NCI-H1694 (cell line): ENCODE measurements at regions not wholly inside any gene's neighbourhood (a gene's known extent, or its start where the extent isn't known, plus 50 kb on each side); places are given as distances from the start of the nearest gene placed in this dataset.

Source experiments
- DNase-seq: peaks from one replicate; lab custom pipeline; 2025; lab: John Stamatoyannopoulos, UW

DNA sequence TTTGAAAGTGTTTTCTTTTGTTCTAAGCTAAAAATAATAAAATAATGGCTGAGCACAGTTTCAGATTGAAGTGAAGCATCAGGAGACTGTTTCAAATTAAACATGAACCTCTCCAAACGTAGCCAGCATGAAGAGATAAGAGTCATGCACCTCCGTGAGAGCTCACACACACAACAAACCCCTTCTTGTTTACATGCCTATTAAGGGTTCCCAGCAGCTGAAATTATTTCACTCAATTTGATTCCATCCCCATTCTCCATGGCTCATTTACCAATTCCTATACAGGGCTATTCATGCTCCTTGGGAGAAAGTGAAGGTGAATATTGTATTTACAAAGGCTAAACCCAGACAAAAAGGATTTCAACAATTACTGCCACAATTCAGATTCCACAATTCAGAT lies 954.1 kb upstream of the INTU start:
- peak; percentile 7 for DNase-seq

DNA sequence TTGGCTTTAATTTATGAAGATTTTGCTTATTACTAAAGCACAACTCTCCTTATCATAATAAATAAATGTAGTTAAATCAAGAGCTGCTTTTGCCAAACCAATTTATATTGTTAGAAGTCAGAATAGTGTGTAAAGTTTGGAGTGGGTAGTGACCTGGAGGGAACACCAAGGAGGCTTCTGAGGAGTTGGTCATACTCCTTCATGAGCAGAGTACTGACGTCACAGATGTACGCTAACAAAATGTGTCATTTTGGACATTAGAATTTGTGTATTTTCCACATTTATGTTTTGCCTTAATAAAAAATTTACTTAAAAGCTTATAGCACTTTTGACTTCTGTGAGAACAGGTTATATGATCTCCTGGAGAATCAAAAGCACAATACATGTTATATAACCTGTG lies 953.5 kb upstream of the INTU start:
- no peak for DNase-seq

DNA sequence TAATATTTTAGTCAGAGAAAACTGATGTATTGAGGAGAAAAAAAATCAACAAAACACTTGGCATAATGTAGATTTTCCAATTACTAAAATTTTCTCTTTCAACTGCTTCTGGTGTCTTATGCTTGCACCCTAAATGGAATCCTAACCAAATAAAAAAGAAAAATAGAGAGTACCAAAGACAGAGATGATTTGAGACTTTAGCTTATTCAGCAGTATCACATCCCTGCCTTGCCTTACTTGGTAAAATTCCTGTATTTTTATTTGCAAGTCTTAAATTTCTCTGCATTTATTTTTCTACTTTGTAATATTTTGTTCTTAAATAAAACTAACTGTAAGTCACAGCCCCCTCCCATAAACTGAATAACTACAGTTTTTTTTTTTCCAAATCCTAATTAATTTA lies 950.5 kb upstream of the INTU start:
- DNase-seq: no peak

DNA sequence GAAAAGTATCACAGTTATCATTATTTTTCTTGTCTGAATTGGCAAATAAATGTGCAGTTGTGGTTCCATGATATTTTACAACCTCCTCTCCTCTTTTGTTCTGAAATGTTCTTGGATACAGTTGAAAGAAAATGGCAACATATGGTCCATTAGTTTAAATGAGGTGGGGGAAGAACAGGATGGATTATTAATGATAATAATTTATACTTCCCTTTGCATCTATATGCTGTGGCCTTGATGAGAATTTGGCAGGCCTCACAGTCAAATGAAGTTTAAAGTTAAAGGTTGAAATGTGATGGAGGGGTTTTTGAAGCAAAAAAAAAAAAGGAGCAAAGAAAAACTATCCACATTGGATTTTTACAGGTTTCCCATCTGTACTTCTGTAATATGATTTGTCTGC lies 946.3 kb upstream of the INTU start:
- no peak for DNase-seq

DNA sequence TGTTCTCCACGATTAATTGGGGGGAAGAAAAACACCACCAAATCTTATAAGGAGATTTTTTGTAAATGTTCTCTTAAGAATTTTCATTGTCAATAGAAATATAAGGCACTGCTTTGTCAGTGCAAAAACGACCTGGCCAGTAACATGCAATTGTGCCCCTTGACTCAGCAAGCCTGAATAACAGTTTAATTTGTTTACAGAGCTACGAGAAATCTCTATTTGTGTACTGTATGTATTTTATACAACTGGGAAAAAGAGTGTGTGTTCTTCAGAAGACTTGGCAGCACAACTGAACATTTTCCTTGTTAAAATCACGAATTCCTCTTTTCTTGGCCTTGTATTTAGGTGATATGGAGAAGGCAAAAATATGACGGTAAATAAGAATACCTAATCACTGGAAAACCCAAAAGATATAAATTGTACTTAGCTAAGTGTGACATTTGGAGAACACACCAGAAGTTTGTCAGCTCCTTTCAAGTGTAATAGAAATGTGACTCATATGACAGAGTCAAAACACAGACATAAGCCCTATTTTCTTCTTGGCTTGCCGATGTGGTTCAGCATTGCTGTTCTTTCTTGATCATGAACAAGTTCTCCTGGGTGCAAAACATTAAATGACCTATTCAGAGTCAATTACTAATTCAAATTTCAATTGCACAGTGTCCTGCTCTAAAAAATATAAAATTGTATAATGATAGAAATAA lies 945.0 kb upstream of the INTU start:
- DNase-seq: no peak

DNA sequence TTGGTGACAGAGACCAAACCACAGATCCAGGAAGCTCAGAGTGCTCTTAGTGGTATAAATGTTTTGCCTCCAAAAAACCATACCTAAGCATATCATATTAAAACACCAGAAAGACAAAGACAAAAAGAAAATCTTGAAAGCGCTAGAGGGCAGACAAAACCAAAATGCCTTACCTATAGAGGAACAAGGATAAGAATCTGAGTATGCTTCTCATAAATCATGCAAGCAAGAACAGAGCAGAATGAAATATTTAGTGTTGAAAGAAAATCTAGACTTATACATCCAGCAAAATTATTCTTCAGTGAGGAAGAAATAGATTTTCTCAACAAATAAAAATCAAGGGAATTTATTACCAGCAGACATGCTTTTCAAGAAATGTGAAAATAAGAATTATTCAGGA lies 941.0 kb upstream of the INTU start:
- DNase-seq: no peak

DNA sequence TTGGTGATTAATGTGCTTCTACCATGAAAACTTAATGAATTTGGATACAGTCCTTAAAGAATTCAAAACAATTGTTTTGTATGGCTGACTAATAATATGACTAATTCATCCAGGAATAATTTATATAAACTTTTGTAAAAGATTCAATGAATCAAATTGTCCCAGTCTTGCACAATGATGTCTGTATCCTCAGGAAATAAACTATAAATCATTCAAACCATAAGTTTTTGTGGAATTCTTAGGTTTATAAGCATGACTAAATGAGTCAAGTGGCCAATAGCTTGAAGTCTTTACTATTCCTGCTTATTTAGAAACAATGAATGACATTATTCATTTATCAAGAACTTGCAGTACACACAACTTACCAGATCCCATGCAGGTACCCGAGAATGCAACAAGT lies 935.0 kb upstream of the INTU start:
- no peak for DNase-seq

DNA sequence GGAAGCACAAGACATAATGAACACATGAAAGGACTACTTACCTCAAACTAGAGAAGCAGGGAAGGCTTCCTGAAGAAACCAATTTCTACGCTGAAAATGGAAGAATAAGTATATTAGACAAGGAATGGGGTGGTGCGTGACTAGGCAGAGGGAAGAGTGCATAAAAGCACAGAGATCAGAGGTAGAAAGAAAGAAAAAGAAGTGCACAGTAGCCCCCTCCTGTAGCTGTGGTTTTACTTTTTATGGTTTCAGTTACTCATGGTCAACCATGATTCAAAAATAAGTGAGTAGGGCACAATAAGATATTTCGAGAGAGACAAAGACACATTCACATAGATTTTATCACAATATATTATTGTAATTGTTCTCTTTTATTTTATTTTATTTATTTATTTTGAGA lies 934.5 kb upstream of the INTU start:
- DNase-seq: no peak

DNA sequence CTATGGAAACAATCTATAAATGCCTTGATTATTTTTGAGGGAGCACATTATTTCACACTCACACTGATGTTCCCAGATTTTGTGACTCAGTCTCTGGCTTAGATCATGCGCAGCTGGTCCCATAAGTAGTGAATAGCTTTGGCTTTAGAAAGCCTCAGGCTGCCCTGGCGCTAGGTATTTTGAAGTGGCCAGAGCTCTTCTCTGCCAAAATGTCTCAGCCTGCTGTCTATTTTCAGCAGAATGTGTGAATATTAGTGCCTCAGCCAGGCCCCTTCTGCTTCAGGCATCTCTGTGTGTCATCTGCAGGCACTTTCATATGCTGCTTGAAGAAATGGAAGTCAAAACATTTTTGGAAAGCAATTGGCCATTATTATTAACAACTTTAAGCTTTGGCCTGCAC lies 931.0 kb upstream of the INTU start:
- DNase-seq: no peak

DNA sequence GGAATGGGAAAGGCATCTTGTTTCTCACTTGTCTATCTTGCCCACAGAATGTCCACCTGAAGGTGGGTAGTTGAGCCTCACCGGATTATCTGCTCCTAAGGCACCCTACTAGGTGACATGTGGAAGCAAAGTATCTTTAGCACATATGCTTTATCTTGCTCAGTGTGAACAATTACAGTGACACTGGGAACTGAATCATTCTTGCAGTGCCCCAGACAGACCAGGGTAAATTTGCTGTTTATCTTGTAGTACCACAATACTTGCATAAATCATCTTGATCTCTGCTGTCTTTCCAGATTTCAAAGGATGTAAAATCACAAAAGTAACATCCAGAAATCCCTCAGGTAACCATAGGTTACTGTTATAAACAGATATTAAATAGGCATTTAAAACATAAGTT lies 930.0 kb upstream of the INTU start:
- DNase-seq: no peak

DNA sequence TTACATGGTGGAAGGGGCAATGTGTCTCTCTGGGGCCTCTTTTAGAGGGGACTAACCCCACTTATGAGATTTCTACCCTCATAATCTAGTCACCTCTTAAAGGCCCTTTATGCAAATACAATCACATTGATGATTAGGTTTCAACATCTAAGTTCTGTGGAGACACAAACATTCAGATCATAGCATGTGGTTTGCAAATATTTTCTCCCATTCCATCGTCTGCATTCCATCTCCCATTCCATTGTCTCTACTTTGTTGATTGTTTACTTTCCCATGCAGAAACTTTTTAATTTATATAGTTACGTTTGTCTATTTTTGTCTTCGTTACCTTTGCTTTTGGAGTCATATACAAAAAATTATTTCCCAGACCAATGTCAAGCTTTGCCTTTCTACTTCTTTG lies 927.5 kb upstream of the INTU start:
- no peak for DNase-seq

DNA sequence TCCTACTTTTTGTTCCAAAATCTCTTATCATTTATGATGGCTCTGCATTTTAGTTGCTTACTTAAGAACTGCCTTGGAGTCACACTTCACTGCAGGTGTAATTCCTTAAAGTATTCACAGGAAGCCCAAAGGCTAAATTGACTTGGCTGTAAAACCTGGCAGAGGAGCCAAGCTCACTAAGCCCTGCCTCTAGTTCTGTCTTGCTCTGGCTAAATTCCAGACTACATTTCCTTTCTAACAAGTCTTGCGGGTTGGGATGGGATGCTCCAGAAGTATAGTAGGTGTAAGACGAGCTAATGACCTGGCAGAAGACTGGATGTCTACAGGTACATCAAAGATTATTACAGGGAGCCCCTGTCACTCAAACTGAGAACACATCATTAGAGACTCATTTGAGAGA lies 924.0 kb upstream of the INTU start:
- DNase-seq: no peak

DNA sequence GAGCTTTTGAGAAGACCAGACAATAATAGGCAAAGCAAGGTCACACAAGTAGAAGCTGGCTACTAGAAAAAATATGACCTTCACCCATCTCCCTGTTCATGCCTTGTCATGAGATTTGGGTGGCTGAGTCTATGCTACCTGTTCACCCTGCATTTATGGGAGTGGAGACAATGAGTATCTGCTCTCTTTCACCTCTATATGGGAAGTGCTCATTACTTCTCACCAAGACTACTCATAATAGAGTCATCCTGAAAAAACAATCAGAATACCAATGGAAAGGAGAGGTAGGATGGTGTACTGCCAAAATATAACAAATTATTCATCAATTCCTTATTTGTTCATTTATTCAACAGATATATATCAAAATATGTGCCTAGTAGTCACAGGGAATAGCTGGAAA lies 921.8 kb upstream of the INTU start:
- DNase-seq: no peak

DNA sequence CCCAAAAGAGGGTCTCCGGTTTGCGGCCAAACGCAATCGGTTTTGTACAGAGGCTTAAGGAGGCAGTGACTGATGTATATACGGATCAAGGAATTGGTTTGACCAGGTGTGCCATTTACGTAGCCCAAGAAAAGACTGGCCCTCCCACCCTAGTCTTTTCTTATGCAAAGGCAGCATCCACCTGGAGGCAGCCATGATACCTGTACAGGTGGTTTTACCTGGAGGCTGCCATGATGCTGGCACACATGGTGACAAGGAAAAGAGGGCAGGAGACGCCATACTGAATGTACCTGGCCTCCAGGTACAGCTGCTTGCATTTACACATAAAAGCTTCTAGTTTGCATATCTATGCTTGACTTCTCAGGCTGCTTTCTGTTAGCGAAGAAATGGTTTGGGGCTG lies 917.7 kb upstream of the INTU start:
- no peak for DNase-seq

DNA sequence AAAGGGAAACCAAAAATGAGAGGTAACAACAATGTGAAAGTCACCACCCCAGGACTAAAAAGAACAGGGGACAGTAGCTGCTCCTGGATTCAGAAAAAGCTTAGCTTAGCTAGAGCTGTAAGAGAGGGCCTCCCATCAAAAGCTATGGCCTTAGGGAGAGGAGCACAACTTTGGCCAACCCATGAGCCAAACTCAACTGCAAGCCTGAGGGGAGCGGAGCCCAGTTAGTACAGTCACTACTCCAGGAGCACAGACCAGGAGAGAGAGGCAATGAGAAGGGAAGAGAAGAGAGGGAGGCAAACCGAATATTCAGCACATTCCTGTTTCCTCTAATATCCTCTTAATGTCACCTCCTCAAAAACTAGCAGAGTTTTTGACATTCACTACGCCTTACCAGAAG lies 917.1 kb upstream of the INTU start:
- no peak for DNase-seq

DNA sequence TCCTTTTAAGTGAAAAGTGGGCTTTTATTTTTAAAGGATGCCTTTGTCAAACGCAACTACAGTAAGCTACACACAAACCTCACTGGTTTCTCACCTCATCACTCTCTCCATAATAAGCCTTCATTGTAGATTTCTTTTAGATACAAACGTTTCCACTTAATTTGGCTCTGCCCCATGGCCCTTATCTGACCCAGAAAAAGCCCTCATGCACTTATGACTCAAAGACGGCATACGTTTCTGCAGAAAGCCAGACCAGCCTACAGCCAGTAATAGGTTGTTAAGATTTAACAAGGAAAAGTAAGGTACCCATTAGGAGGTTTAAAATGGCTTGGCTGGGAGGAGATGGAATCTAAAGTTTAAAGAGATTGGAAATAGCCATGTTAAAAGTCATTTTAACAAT lies 914.6 kb upstream of the INTU start:
- DNase-seq: no peak

DNA sequence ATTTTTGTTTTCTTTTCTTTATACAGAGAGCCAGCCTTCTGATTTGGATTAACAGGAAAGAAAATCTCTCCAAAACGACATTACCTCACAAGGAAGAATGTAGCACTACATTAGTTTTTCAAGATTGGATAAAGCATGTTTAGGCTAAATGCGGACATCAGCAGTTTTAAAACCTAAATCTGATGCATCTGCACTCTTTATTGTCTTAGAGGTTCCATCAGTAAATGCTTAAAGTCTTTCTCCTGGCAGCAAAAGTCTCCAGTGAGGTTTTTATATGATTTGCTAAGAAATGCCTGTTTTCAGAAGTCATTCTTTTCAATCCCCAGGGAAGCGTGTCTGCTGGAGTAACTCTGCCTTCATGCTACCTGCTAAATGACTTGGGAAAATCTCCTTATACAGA lies 912.9 kb upstream of the INTU start:
- DNase-seq: no peak

DNA sequence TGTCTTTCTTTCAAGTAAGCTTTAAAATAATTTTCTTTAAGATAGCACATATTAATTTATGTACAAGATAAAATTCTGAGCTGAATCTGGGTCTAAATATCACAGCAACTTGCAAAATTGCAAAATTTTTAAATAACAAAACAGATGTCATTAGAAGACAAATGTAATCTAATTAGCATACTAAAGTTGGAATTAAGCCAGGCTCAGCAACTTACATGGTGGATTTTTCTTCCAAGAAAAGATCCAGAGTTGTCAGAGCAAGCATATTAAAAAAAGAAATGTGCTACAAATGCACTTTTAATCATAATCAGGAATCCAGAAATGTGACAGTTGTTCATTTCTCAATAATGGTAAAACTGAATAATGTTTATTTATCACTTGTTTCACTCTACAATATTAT lies 906.9 kb upstream of the INTU start:
- no peak for DNase-seq

DNA sequence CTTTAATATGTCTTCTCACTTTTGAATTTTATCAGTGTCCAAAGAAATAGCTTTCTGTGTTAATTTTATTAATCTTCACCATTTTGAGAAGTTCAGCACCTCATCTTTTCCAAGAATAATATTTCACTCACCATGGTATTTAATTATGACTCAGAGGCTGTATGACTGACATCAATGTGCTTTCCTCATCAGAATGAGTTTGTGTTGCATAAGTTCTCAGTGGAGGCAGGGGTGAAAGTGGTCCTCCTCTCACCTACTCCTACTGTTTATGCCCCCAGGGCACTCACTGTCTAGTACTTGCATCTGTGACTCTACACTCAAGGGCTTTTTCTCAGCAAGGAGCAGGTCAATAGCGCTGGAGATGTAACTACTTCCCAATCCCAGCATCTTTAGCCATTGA lies 905.3 kb upstream of the INTU start:
- DNase-seq: no peak

DNA sequence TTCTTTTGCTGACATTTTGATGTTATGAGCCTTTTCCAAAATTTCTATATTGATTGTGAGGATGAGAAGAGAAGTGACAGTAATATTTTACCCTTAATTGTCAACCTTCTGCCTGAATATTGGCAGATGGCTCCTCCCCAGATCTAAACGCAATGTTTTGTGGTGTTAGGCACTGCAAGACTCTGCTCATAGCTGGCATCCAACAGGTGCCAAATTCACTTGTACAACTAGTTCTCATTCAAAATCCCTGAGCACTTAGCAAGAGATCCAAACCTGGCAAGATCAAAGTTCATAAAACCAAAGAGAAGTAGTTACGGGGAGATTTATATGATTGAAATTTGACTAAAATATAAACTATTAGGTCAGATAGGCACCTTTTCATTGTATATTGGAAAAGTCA lies 901.7 kb upstream of the INTU start:
- no peak for DNase-seq

DNA sequence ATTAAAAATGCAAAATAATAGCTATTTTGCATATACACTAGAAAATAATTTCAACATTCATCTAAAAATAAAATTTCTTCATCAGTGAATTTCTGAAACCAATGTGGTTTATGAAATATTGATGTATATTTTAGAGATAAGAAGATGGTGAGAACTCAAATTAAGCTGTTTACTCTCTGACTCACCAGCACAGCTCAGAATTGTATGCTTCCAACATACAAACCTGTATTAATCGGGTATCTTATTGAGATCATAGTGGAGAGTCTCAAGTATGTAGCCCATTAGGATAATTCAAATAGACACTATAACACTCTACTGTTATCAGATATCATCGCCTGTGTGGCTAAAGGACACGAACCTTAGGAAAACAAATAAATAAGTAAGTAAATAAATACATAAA lies 899.5 kb upstream of the INTU start:
- no peak for DNase-seq

DNA sequence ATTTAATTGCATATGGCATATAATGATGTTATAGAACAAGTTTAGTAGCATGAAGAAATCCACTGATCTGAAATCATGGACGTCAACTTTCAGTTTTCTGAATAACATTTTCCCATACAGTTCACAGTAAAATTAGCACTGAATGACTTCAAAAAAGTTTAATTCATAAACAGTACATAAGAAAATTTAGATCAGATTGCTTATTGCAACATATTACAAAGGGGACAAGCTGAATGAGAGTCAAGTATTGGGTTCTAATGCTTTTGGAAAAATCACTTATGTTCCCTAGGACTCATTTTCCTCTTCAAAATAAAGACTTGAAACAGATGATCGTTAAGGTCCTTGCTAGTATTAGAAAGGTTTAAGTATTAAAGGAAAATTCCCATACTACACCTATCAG lies 898.3 kb upstream of the INTU start:
- DNase-seq: no peak

DNA sequence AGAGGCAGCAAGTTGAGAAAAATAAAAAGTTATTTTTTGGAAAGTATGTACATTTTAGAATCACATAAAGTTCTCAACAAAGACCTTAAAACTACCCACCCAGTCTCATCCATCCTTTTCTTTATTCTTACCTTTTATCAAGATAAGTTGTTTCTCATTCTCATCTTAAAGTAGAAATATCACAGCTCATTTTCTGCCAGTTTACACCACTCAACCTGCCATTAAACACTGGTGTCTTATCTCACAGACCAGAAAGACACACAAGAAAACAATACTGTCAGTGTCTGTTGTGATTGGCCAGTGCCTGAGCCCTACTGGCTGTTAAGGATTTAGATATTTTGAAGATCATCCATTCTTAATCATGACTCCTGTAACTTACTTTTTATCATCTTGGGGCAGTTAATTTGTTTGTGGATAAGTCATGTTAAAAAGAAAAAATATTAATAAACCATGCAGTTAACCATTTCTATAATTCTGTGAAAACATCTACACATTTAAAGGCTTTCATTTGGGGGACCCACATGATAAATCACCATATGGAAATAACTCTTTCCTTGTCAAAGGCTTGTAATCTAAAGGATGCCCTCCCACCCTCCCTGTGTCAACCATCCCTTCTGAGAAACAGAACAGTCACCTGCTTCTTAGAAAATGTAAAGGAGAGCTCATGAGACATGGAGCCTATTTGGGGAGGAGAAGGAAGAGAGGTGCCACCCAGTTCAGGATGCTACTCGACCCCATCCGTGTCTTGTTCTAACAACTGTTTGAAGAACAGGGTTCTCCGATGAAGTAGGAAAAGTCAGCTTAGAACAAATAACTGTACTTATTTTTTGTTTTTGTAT lies 897.2 kb upstream of the INTU start:
- no peak for DNase-seq

DNA sequence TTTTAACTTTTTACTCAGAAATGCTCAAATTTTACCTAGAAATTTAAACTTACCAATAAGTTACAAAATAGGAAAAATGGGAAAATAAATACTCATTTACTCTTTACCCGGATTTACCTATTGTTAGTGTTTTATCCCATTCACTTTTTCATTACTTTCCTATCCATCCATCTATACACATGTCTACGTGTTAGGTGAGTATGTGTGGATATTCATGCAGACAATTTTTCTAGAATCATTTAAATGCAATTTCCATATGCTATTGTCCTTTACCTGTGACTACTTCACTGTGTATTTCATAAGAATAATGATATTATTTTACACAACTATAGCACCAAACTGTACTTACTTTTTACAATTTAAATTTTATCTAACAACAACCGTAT lies 896.6 kb upstream of the INTU start:
- DNase-seq: no peak
